Activated CD8-positive, alpha-beta memory T cell treated with anti-CD3 and anti-CD28 coated beads, Interleukin-2, amount 10 ng/mL, durations not matched to agents 7 days and 5 days (primary cell): ENCODE measurements at regions not wholly inside any gene's neighbourhood (a gene's known extent, or its start where the extent isn't known, plus 50 kb on each side); places are given as distances from the start of the nearest gene placed in this dataset.
"Not testable (repeated sequence)": the region's sequence is repeated elsewhere in the genome, so short reads cannot be mapped to it uniquely, and the experiment has no call there.

Experiments
- ATAC-seq: fragments of 150-1000 bp; cut with Tn5 transposase; one replicate; pipeline ENCODE4 v1.10.0; 2021; ENCODE audit warnings: moderate library complexity
- CTCF ChIA-PET: fragments of 350-600 bp; sonication (Branson Sonifier 250); formaldehyde crosslinking; loops from one replicate; lab custom pipeline; 2021; ENCODE audit warnings: antibody characterized with exemption; lab: Charles Lee
- DNase-seq: peaks from one replicate; pipeline ENCODE4 v3.0.0-alpha.2; 2020
- H3K27ac Mint-ChIP-seq: one replicate; pipeline ENCODE4 v1.8.0; 2021; ENCODE audit warnings: mild to moderate bottlenecking, mixed read lengths
- H3K27me3 Mint-ChIP-seq: one replicate; pipeline ENCODE4 v1.8.0; 2021; ENCODE audit warnings: mixed read lengths
- H3K36me3 Mint-ChIP-seq: one replicate; pipeline ENCODE4 v1.8.0; 2021; ENCODE audit warnings: mild to moderate bottlenecking, mixed read lengths
- H3K4me1 Mint-ChIP-seq: one replicate; pipeline ENCODE4 v1.8.0; 2021; ENCODE audit warnings: mixed read lengths
- H3K4me3 Mint-ChIP-seq: one replicate; pipeline ENCODE4 v1.8.0; 2021; ENCODE audit warnings: mild to moderate bottlenecking, moderate library complexity, mixed read lengths
- H3K9me3 Mint-ChIP-seq: one replicate; pipeline ENCODE4 v1.8.0; 2022; ENCODE audit warnings: low read depth, mixed read lengths

- Mint-ChIP-seq H3K27me3 (no peaks in the 10 kb centered on the region), H3K27ac (no peak overlapping the region), H3K4me1 (no peaks in the 10 kb centered on the region), H3K36me3 (no peaks in the 10 kb centered on the region), H3K9me3 (no peaks in the 10 kb centered on the region), H3K4me3 (no peak overlapping the region)
- ATAC-seq (no peak), DNase-seq (no peak)
- CTCF ChIA-PET: interaction anchor here (0.7 kb wide), 1 partner anchor 82 kb away, joined by 3 read pairs; no protein-coding TSS in a partner anchor
Observed at GRCh38 chr2:7167801-7168411, 250.7 kb downstream of the RNF144A start.

GRCh38 chr2:7169593-7169992 is 252.4 kb downstream of the RNF144A start:
- CTCF ChIA-PET: no interaction called here
- no peak for DNase-seq
- no peak overlapping the region for H3K27ac Mint-ChIP-seq
- H3K9me3 Mint-ChIP-seq: no peaks in the 10 kb centered on the region
- H3K36me3 Mint-ChIP-seq: no peaks in the 10 kb centered on the region
- no peaks in the 10 kb centered on the region for H3K27me3 Mint-ChIP-seq
- H3K4me1 Mint-ChIP-seq: no peaks in the 10 kb centered on the region
- H3K4me3 Mint-ChIP-seq: no peak overlapping the region
- ATAC-seq: no peak

- H3K36me3 Mint-ChIP-seq, H3K4me3 Mint-ChIP-seq, DNase-seq, H3K27ac Mint-ChIP-seq, ATAC-seq, H3K9me3 Mint-ChIP-seq, H3K27me3 Mint-ChIP-seq, CTCF ChIA-PET, H3K4me1 Mint-ChIP-seq: not testable (repeated sequence)
Observed at GRCh38 chr2:7178996-7179395, 261.8 kb downstream of the RNF144A start.

GRCh38 chr2:7180638-7181370 is 263.6 kb downstream of the RNF144A start:
- CTCF ChIA-PET: interaction anchor here (1.0 kb wide), 1 partner anchor 23 kb away, joined by 4 read pairs; no protein-coding TSS in a partner anchor
- Mint-ChIP-seq H3K27me3 (peaks cover 2% of the 10 kb centered on the region), H3K36me3 (no peaks in the 10 kb centered on the region), H3K4me3 (no peak overlapping the region), H3K4me1 (no peaks in the 10 kb centered on the region), H3K9me3 (no peaks in the 10 kb centered on the region), H3K27ac (no peak overlapping the region)
- ATAC-seq (no peak), DNase-seq (no peak)

GRCh38 chr2:7182525-7182924 is 265.3 kb downstream of the RNF144A start:
- CTCF ChIA-PET: no interaction called here
- ATAC-seq (no peak), DNase-seq (no peak)
- Mint-ChIP-seq H3K27ac (no peak overlapping the region), H3K4me1 (no peaks in the 10 kb centered on the region), H3K36me3 (no peaks in the 10 kb centered on the region), H3K27me3 (peaks cover 2% of the 10 kb centered on the region), H3K9me3 (no peaks in the 10 kb centered on the region), H3K4me3 (no peak overlapping the region)

- no peak for DNase-seq
- no peak overlapping the region for H3K4me3 Mint-ChIP-seq
Observed at GRCh38 chr2:7189106-7189505, 271.9 kb downstream of the RNF144A start.

GRCh38 chr2:7190587-7191324 is 273.5 kb downstream of the RNF144A start:
- no peaks in the 10 kb centered on the region for H3K36me3 Mint-ChIP-seq
- no peak for ATAC-seq
- no peaks in the 10 kb centered on the region for H3K27me3 Mint-ChIP-seq
- no peak overlapping the region for H3K27ac Mint-ChIP-seq
- CTCF ChIA-PET: interaction anchor here (1.4 to 1.7 kb wide), 2 partner anchors 13 to 93 kb away, joined by 4 read pairs; no protein-coding TSS in a partner anchor
- no peaks in the 10 kb centered on the region for H3K9me3 Mint-ChIP-seq
- DNase-seq: no peak
- no peaks in the 10 kb centered on the region for H3K4me1 Mint-ChIP-seq
- no peak overlapping the region for H3K4me3 Mint-ChIP-seq

More at GRCh38 chr2:7189106-7189505, 271.9 kb downstream of the RNF144A start:
- Mint-ChIP-seq H3K4me1 (no peaks in the 10 kb centered on the region), H3K27me3 (peaks cover 2% of the 10 kb centered on the region), H3K9me3 (no peaks in the 10 kb centered on the region), H3K27ac (no peak overlapping the region), H3K36me3 (no peaks in the 10 kb centered on the region)
- ATAC-seq: no peak
- CTCF ChIA-PET: interaction anchor here (1.4 kb wide), 1 partner anchor 14 kb away, joined by 4 read pairs; no protein-coding TSS in a partner anchor

- ATAC-seq (no peak), DNase-seq (no peak)
- Mint-ChIP-seq H3K27me3 (no peaks in the 10 kb centered on the region), H3K4me1 (no peaks in the 10 kb centered on the region), H3K27ac (no peak overlapping the region), H3K4me3 (no peak overlapping the region), H3K9me3 (no peaks in the 10 kb centered on the region), H3K36me3 (no peaks in the 10 kb centered on the region)
- CTCF ChIA-PET: no interaction called here
Observed at GRCh38 chr2:7191932-7192331, 274.7 kb downstream of the RNF144A start.

- Mint-ChIP-seq H3K27ac (no peak overlapping the region), H3K27me3 (peaks cover under 1% of the 10 kb centered on the region), H3K4me1 (no peaks in the 10 kb centered on the region), H3K9me3 (no peaks in the 10 kb centered on the region), H3K36me3 (no peaks in the 10 kb centered on the region), H3K4me3 (no peak overlapping the region)
- CTCF ChIA-PET: interaction anchor here (1.2 kb wide), 1 partner anchor 10 kb away, joined by 3 read pairs; no protein-coding TSS in a partner anchor
- ATAC-seq (no peak), DNase-seq (no peak)
Observed at GRCh38 chr2:7193457-7193856, 276.2 kb downstream of the RNF144A start.

- Mint-ChIP-seq H3K27me3 (peaks cover 3% of the 10 kb centered on the region), H3K36me3 (no peaks in the 10 kb centered on the region), H3K9me3 (no peaks in the 10 kb centered on the region), H3K27ac (no peak overlapping the region), H3K4me1 (no peaks in the 10 kb centered on the region), H3K4me3 (no peak overlapping the region)
- CTCF ChIA-PET: no interaction called here
- ATAC-seq: no peak
- no peak for DNase-seq
Observed at GRCh38 chr2:7194950-7195349, 277.7 kb downstream of the RNF144A start.

- no peaks in the 10 kb centered on the region for H3K36me3 Mint-ChIP-seq
- H3K27me3 Mint-ChIP-seq: peaks cover 3% of the 10 kb centered on the region
- no peak overlapping the region for H3K4me3 Mint-ChIP-seq
- no peak for ATAC-seq
- H3K4me1 Mint-ChIP-seq: no peaks in the 10 kb centered on the region
- no peak overlapping the region for H3K27ac Mint-ChIP-seq
- no peaks in the 10 kb centered on the region for H3K9me3 Mint-ChIP-seq
- DNase-seq: no peak
- CTCF ChIA-PET: interaction anchor here (1.1 kb wide), 1 partner anchor 17 kb away, joined by 3 read pairs; no protein-coding TSS in a partner anchor
Observed at GRCh38 chr2:7196883-7197282, 279.7 kb downstream of the RNF144A start.

GRCh38 chr2:7201851-7202250 is 284.6 kb downstream of the RNF144A start:
- DNase-seq (no peak), ATAC-seq (no peak)
- Mint-ChIP-seq H3K4me3 (no peak overlapping the region), H3K4me1 (peaks cover 2% of the 10 kb centered on the region), H3K9me3 (no peaks in the 10 kb centered on the region), H3K36me3 (no peaks in the 10 kb centered on the region), H3K27me3 (peaks cover 3% of the 10 kb centered on the region), H3K27ac (no peak overlapping the region)
- CTCF ChIA-PET: no interaction called here

- H3K27ac Mint-ChIP-seq: no peak overlapping the region
- peaks cover 2% of the 10 kb centered on the region for H3K4me1 Mint-ChIP-seq
- DNase-seq (peak; percentile 71), ATAC-seq (peak; percentile 55)
- no peaks in the 10 kb centered on the region for H3K36me3 Mint-ChIP-seq
- H3K4me3 Mint-ChIP-seq: no peak overlapping the region
- H3K9me3 Mint-ChIP-seq: no peaks in the 10 kb centered on the region
- H3K27me3 Mint-ChIP-seq: peaks cover 3% of the 10 kb centered on the region
- CTCF ChIA-PET: interaction anchor here (0.7 to 1.4 kb wide), 11 partner anchors 9 to 1915 kb away, joined by 3 to 4 read pairs (median 4); no protein-coding TSS in a partner anchor
Observed at GRCh38 chr2:7203056-7203467, 285.9 kb downstream of the RNF144A start.
